ENCODE measurements at regions not wholly inside any gene's neighbourhood (a gene's known extent, or its start where the extent isn't known, plus 50 kb on each side); places are given as distances from the start of the nearest gene placed in this dataset.

GRCh38 chr2:64844087-64844486, 145.1 kb upstream of the SLC1A4 start:
- ATAC-seq = no peak
- TF ChIP-seq ISL1 (CRISPR knock-in tag; IDR thresholded peaks at IDR 0.05) = no peak
- no peak for TF ChIP-seq ZNF70 (CRISPR knock-in tag; IDR thresholded peaks at IDR 0.05)
- TF ChIP-seq CREB5 (CRISPR knock-in tag; IDR thresholded peaks at IDR 0.05; ENCODE audit: low read depth) = no peak
- TF ChIP-seq, protein P1, sequence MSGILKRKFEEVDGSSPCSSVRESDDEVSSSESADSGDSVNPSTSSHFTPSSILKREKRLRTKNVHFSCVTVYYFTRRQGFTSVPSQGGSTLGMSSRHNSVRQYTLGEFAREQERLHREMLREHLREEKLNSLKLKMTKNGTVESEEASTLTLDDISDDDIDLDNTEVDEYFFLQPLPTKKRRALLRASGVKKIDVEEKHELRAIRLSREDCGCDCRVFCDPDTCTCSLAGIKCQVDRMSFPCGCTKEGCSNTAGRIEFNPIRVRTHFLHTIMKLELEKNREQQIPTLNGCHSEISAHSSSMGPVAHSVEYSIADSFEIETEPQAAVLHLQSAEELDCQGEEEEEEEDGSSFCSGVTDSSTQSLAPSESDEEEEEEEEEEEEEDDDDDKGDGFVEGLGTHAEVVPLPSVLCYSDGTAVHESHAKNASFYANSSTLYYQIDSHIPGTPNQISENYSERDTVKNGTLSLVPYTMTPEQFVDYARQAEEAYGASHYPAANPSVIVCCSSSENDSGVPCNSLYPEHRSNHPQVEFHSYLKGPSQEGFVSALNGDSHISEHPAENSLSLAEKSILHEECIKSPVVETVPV (CRISPR knock-in tag; IDR thresholded peaks at IDR 0.05) = no peak
- TF ChIP-seq ARNTL (CRISPR knock-in tag; IDR thresholded peaks at IDR 0.05; ENCODE audit: borderline replicate concordance, low read depth) = no peak
- no peak for TF ChIP-seq RARB (CRISPR knock-in tag; IDR thresholded peaks at IDR 0.05)
- TF ChIP-seq ESRRG (CRISPR knock-in tag; IDR thresholded peaks at IDR 0.05) = no peak
- TF ChIP-seq BACH2 (CRISPR knock-in tag; IDR thresholded peaks at IDR 0.05; ENCODE audit: borderline replicate concordance) = no peak
- TF ChIP-seq, protein P2, sequence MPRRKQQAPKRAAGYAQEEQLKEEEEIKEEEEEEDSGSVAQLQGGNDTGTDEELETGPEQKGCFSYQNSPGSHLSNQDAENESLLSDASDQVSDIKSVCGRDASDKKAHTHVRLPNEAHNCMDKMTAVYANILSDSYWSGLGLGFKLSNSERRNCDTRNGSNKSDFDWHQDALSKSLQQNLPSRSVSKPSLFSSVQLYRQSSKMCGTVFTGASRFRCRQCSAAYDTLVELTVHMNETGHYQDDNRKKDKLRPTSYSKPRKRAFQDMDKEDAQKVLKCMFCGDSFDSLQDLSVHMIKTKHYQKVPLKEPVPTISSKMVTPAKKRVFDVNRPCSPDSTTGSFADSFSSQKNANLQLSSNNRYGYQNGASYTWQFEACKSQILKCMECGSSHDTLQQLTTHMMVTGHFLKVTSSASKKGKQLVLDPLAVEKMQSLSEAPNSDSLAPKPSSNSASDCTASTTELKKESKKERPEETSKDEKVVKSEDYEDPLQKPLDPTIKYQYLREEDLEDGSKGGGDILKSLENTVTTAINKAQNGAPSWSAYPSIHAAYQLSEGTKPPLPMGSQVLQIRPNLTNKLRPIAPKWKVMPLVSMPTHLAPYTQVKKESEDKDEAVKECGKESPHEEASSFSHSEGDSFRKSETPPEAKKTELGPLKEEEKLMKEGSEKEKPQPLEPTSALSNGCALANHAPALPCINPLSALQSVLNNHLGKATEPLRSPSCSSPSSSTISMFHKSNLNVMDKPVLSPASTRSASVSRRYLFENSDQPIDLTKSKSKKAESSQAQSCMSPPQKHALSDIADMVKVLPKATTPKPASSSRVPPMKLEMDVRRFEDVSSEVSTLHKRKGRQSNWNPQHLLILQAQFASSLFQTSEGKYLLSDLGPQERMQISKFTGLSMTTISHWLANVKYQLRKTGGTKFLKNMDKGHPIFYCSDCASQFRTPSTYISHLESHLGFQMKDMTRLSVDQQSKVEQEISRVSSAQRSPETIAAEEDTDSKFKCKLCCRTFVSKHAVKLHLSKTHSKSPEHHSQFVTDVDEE (CRISPR knock-in tag; IDR thresholded peaks at IDR 0.05) = no peak
- TF ChIP-seq ZC3H10 (CRISPR knock-in tag; IDR thresholded peaks at IDR 0.05) = no peak
- no peak for TF ChIP-seq SNAI2 (CRISPR knock-in tag; IDR thresholded peaks at IDR 0.05)
- no peak for TF ChIP-seq ZNF8 (CRISPR knock-in tag; IDR thresholded peaks at IDR 0.05)
- TF ChIP-seq CSDC2 (CRISPR knock-in tag; IDR thresholded peaks at IDR 0.05) = no peak
- no peak for TF ChIP-seq PPARA (CRISPR knock-in tag; IDR thresholded peaks at IDR 0.05; ENCODE audit: borderline replicate concordance)
- TF ChIP-seq, protein P3, sequence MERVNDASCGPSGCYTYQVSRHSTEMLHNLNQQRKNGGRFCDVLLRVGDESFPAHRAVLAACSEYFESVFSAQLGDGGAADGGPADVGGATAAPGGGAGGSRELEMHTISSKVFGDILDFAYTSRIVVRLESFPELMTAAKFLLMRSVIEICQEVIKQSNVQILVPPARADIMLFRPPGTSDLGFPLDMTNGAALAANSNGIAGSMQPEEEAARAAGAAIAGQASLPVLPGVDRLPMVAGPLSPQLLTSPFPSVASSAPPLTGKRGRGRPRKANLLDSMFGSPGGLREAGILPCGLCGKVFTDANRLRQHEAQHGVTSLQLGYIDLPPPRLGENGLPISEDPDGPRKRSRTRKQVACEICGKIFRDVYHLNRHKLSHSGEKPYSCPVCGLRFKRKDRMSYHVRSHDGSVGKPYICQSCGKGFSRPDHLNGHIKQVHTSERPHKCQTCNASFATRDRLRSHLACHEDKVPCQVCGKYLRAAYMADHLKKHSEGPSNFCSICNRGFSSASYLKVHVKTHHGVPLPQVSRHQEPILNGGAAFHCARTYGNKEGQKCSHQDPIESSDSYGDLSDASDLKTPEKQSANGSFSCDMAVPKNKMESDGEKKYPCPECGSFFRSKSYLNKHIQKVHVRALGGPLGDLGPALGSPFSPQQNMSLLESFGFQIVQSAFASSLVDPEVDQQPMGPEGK (CRISPR knock-in tag; IDR thresholded peaks at IDR 0.05; ENCODE audit: borderline replicate concordance) = no peak
- no peak for TF ChIP-seq ZFP3 (CRISPR knock-in tag; IDR thresholded peaks at IDR 0.05)

GRCh38 chr2:64845273-64845905, 143.8 kb upstream of the SLC1A4 start:
- TF ChIP-seq CREB5 (CRISPR knock-in tag; IDR thresholded peaks at IDR 0.05; ENCODE audit: low read depth) (no peak), ZFP3 (CRISPR knock-in tag; IDR thresholded peaks at IDR 0.05) (peak; percentile 90)
- ATAC-seq = no peak

GRCh38 chr2:64846177-64846576, 143.0 kb upstream of the SLC1A4 start:
- ATAC-seq = no peak
- TF ChIP-seq ARNTL (CRISPR knock-in tag; IDR thresholded peaks at IDR 0.05; ENCODE audit: borderline replicate concordance, low read depth) (no peak), ZNF70 (CRISPR knock-in tag; IDR thresholded peaks at IDR 0.05) (no peak), TOX (CRISPR knock-in tag; IDR thresholded peaks at IDR 0.05; ENCODE audit: borderline replicate concordance) (no peak), BACH2 (CRISPR knock-in tag; IDR thresholded peaks at IDR 0.05; ENCODE audit: borderline replicate concordance) (no peak), ZNF565 (CRISPR knock-in tag; conservative IDR thresholded peaks at IDR 0.05; ENCODE audit: low read depth) (no peak), ZC3H10 (CRISPR knock-in tag; IDR thresholded peaks at IDR 0.05) (no peak), CSDC2 (CRISPR knock-in tag; IDR thresholded peaks at IDR 0.05) (no peak), ISL1 (CRISPR knock-in tag; IDR thresholded peaks at IDR 0.05) (no peak), TCF4 (CRISPR knock-in tag; IDR thresholded peaks at IDR 0.05; ENCODE audit: borderline replicate concordance) (no peak), OSR1 (CRISPR knock-in tag; IDR thresholded peaks at IDR 0.05) (no peak), CREB5 (CRISPR knock-in tag; IDR thresholded peaks at IDR 0.05; ENCODE audit: low read depth) (no peak)
- TF ChIP-seq, protein P2 (CRISPR knock-in tag; IDR thresholded peaks at IDR 0.05) = no peak
- TF ChIP-seq, protein P1 (CRISPR knock-in tag; IDR thresholded peaks at IDR 0.05) = no peak

Measured in SK-N-SH treated with all-trans-retinoic acid at 6 μM for 48 hours (cell line).